NCI-H345 treated with DMSO at 0.1 percent for 48 hours (cell line): ENCODE measurements at regions not wholly inside any gene's neighbourhood (a gene's known extent, or its start where the extent isn't known, plus 50 kb on each side); places are given as distances from the start of the nearest gene placed in this dataset.

Experiments
- DNase-seq: peaks from one replicate; lab custom pipeline; 2025; ENCODE audit not compliant: unreplicated experiment; lab: John Stamatoyannopoulos, UW

- DNase-seq: no peak
Measured at GRCh38 chr3:69569520-69569919, 169.7 kb upstream of the MITF start.

- no peak for DNase-seq
Measured at GRCh38 chr3:69568951-69569350, 170.3 kb upstream of the MITF start.

GRCh38 chr3:69568458-69568857, 170.8 kb upstream of the MITF start:
- no peak for DNase-seq

- DNase-seq: no peak
Measured at GRCh38 chr3:69567710-69568052, 171.6 kb upstream of the MITF start.

GRCh38 chr3:69567023-69567709, 172.1 kb upstream of the MITF start:
- DNase-seq: no peak

- no peak for DNase-seq
Measured at GRCh38 chr3:69566275-69566674, 173.0 kb upstream of the MITF start.

- DNase-seq: no peak
Measured at GRCh38 chr3:69565316-69565715, 173.9 kb upstream of the MITF start.

GRCh38 chr3:69563981-69564380, 175.3 kb upstream of the MITF start:
- no peak for DNase-seq

GRCh38 chr3:69563151-69563550, 176.1 kb upstream of the MITF start:
- DNase-seq: no peak

GRCh38 chr3:69562020-69562419, 176.1 kb upstream of the FRMD4B start:
- no peak for DNase-seq

GRCh38 chr3:69560818-69561217, 174.9 kb upstream of the FRMD4B start:
- DNase-seq: no peak

GRCh38 chr3:69560116-69560515, 174.2 kb upstream of the FRMD4B start:
- no peak for DNase-seq

- no peak for DNase-seq
Measured at GRCh38 chr3:69558912-69559311, 173.0 kb upstream of the FRMD4B start.

- no peak for DNase-seq
Measured at GRCh38 chr3:69554576-69554975, 168.7 kb upstream of the FRMD4B start.

GRCh38 chr3:69553888-69554287, 168.0 kb upstream of the FRMD4B start:
- no peak for DNase-seq

- no peak for DNase-seq
Measured at GRCh38 chr3:69547461-69547880, 161.6 kb upstream of the FRMD4B start.

GRCh38 chr3:69542805-69543429, 157.0 kb upstream of the FRMD4B start:
- DNase-seq: no peak

GRCh38 chr3:69542089-69542804, 156.4 kb upstream of the FRMD4B start:
- no peak for DNase-seq

GRCh38 chr3:69541711-69542088, 155.8 kb upstream of the FRMD4B start:
- DNase-seq: no peak

GRCh38 chr3:69540706-69541581, 155.1 kb upstream of the FRMD4B start:
- no peak for DNase-seq

GRCh38 chr3:69539134-69539533, 153.2 kb upstream of the FRMD4B start:
- DNase-seq: no peak
